ENCODE measurements at regions not wholly inside any gene's neighbourhood (a gene's known extent, or its start where the extent isn't known, plus 50 kb on each side); places are given as distances from the start of the nearest gene placed in this dataset.

DNA sequence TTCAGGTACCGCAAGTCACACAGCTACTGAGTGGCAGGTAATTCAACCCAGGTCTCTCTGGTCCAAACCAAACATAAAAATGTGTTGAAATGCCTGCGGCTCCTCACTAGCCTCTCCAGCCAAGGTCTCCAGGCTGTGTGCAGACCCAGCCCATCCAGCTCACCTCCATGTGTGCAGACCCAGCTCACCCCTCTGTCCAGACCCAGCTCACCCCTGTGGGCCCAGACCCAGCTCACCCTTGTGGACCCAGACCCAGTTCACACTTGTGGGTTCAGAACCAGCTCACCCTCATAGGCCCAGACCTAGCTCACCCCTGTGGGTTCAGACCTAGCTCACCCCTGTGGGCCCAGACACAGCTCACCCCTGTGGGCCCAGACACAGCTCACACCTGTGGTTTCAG is 188.0 kb upstream of the ADCY2 start:
- no peak for TF ChIP-seq OSR1 (CRISPR knock-in tag; IDR thresholded peaks at IDR 0.05)
- no peak for TF ChIP-seq ISL1 (CRISPR knock-in tag; IDR thresholded peaks at IDR 0.05)
- TF ChIP-seq, protein P1, sequence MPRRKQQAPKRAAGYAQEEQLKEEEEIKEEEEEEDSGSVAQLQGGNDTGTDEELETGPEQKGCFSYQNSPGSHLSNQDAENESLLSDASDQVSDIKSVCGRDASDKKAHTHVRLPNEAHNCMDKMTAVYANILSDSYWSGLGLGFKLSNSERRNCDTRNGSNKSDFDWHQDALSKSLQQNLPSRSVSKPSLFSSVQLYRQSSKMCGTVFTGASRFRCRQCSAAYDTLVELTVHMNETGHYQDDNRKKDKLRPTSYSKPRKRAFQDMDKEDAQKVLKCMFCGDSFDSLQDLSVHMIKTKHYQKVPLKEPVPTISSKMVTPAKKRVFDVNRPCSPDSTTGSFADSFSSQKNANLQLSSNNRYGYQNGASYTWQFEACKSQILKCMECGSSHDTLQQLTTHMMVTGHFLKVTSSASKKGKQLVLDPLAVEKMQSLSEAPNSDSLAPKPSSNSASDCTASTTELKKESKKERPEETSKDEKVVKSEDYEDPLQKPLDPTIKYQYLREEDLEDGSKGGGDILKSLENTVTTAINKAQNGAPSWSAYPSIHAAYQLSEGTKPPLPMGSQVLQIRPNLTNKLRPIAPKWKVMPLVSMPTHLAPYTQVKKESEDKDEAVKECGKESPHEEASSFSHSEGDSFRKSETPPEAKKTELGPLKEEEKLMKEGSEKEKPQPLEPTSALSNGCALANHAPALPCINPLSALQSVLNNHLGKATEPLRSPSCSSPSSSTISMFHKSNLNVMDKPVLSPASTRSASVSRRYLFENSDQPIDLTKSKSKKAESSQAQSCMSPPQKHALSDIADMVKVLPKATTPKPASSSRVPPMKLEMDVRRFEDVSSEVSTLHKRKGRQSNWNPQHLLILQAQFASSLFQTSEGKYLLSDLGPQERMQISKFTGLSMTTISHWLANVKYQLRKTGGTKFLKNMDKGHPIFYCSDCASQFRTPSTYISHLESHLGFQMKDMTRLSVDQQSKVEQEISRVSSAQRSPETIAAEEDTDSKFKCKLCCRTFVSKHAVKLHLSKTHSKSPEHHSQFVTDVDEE (CRISPR knock-in tag; IDR thresholded peaks at IDR 0.05) = no peak
